Esophagus squamous epithelium (tissue), 5 donors: ENCODE measurements at regions not wholly inside any gene's neighbourhood (a gene's known extent, or its start where the extent isn't known, plus 50 kb on each side); places are given as distances from the start of the nearest gene placed in this dataset.
"Not testable (repeated sequence)": the region's sequence is repeated elsewhere in the genome, so short reads cannot be mapped to it uniquely, and the experiment has no call there.

ENCODE experiments used
- DNase-seq: peaks from one replicate; lab custom pipeline; 2025; lab: John Stamatoyannopoulos, UW
- H3K27ac ChIP-seq, 4 donors: fragments of 200-600 bp; sonication (generic); one replicate each; pipeline ENCODE4 v1.5.1; 2016 to 2019; ENCODE audit warnings: mild to moderate bottlenecking in 1 of 4
- H3K27me3 ChIP-seq, 4 donors: fragments of 200-600 bp; sonication (generic); 1 replicate in 3 of 4; 2 replicates in 1 of 4; pipeline versions ENCODE4 v1.5.1 to v1.6.0; 2017 to 2021; ENCODE audit warnings: antibody characterized with exemption in 1 of 4
- H3K36me3 ChIP-seq, 3 donors: fragments of 200-600 bp; sonication (generic); one replicate each; pipeline ENCODE4 v1.5.1; 2016 to 2019
- H3K4me1 ChIP-seq, 3 donors: fragments of 200-600 bp; sonication (generic); one replicate each; pipeline ENCODE4 v1.5.1; 2017 to 2019
- H3K4me3 ChIP-seq, 4 donors: fragments of 200-600 bp; sonication (generic); 1 replicate in 3 of 4; 2 replicates in 1 of 4; pipeline ENCODE4 v1.5.1; 2016 to 2019; ENCODE audit warnings: mild to moderate bottlenecking in 2 of 4, moderate library complexity in 1 of 4
- H3K9me3 ChIP-seq, 3 donors: fragments of 200-600 bp; sonication (generic); one replicate each; pipeline ENCODE4 v1.5.1; 2016 to 2019
- CTCF ChIP-seq, 6 experiments: fragments of 450-650 bp in 4 of 6; fragments of 200-600 bp in 2 of 6; sonication (generic) in 2 of 6; IDR thresholded peaks; one replicate each; pipeline ENCODE4 v1.5.1; 2016 to 2019; ENCODE audit warnings: antibody characterized with exemption in 6 of 6, mild to moderate bottlenecking in 4 of 6, moderate library complexity in 4 of 6
- POLR2A ChIP-seq, 4 donors: fragments of 450-650 bp; IDR thresholded peaks; one replicate each; pipeline ENCODE4 v1.6.1; 2017; ENCODE audit warnings: antibody characterized with exemption in 4 of 4, mild to moderate bottlenecking in 4 of 4, moderate library complexity in 3 of 4
- WGBS, 2 donors: methylation state at CpG; one replicate each; pipeline ENCODE4 v1.1.5; 2018; 5-methylcytosine and 5-hydroxymethylcytosine counted together
- intact Hi-C: fragments of 100-400 bp; cut with DNase I; formaldehyde crosslinking; loops from one replicate; pipeline ENCODE4 v1.15.0; 2022
- donor health status: DM: yes; HTN: yes; CAD: no.

DNA sequence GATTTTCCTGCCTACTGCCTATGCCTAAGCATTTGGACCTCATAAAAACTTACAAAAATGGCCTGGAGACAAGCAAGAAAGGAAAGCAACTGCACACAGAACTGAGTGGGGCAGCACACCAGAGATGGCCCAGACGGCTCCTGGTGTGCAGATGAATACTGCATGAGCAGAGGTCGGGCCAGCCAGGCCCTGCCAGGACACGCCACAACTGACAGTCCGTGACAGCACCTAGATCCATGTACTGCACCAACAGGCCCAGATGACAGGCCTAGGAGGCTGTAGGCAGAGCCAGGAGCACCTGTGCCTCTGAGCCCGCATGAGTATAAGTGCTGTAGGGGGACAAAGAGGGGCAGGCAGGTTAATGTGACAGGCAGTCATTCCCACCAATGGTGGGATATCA lies 160.2 kb downstream of the IGLL1 start:
- Histone ChIP-seq H3K36me3 (no peaks in the 10 kb centered on the region), H3K9me3 (no peaks in the 10 kb centered on the region), H3K4me1 (no peaks in the 10 kb centered on the region), H3K4me3 (no peak overlapping the region), H3K27me3 (peaks cover 0 to 29% (median 0%) of the 10 kb centered on the region in 4 donors), H3K27ac (no peak overlapping the region)
- DNase-seq: no peak
- TF ChIP-seq CTCF (IDR thresholded peaks at IDR 0.05) (no peak), POLR2A (IDR thresholded peaks at IDR 0.05) (no peak)
- intact Hi-C loops: no loop called here
- 38 to 48% methylated on average over 5 of the region's 5 CpGs for WGBS, 2 donors

DNA sequence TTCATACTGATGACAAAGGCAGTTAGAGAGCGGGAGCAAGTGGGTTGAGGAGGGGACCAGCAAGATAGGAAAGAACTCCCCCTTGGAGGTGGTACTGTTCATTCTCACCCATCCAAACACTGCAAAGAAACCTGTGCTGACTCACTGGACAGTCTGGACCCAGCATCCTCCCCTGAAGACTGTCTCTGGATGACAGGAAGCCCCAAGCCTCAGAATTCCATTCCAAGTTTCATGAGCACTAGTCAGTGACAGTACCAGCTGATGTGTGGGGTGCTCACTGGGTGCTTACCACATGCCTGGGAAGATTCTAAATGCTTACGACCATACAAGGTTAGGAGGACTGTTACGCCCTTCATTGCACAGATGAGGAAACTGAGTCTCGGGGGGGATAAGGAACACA lies 160.9 kb downstream of the IGLL1 start:
- Histone ChIP-seq H3K4me3 (no peak overlapping the region), H3K4me1 (no peaks in the 10 kb centered on the region), H3K27ac (no peak overlapping the region), H3K9me3 (no peaks in the 10 kb centered on the region), H3K36me3 (no peaks in the 10 kb centered on the region), H3K27me3 (peaks cover 0 to 35% (median 0%) of the 10 kb centered on the region in 4 donors)
- intact Hi-C loops: no loop called here
- WGBS, 2 donors: 50 to 66% methylated on average over 1 to 4 of the region's 4 CpGs
- no peak for DNase-seq
- no peak for TF ChIP-seq POLR2A (IDR thresholded peaks at IDR 0.05)

GRCh38 chr22:23418159-23418788 lies 161.8 kb downstream of the IGLL1 start:
- no peak for DNase-seq
- Histone ChIP-seq H3K4me1 (no peaks in the 10 kb centered on the region), H3K36me3 (no peaks in the 10 kb centered on the region), H3K4me3 (no peak overlapping the region), H3K27me3 (peaks cover 0 to 35% (median 0%) of the 10 kb centered on the region in 4 donors), H3K27ac (no peak overlapping the region), H3K9me3 (no peaks in the 10 kb centered on the region)
- intact Hi-C loops: no loop called here
- WGBS, 2 donors: 85 to 86% methylated on average over 11 to 12 of the region's 12 CpGs
- TF ChIP-seq CTCF (IDR thresholded peaks at IDR 0.05) (no peak), POLR2A (IDR thresholded peaks at IDR 0.05) (no peak)

- H3K4me3 ChIP-seq, H3K4me1 ChIP-seq, H3K36me3 ChIP-seq, intact Hi-C loops, H3K27ac ChIP-seq, H3K9me3 ChIP-seq, DNase-seq: not testable (repeated sequence)
- WGBS, 2 donors: 74 to 80% methylated on average over 3 of the region's 3 CpGs
- peaks cover 0 to 35% (median 0%) of the 10 kb centered on the region in 4 donors for H3K27me3 ChIP-seq
Observed at GRCh38 chr22:23417327-23417726, 162.8 kb downstream of the IGLL1 start.

DNA sequence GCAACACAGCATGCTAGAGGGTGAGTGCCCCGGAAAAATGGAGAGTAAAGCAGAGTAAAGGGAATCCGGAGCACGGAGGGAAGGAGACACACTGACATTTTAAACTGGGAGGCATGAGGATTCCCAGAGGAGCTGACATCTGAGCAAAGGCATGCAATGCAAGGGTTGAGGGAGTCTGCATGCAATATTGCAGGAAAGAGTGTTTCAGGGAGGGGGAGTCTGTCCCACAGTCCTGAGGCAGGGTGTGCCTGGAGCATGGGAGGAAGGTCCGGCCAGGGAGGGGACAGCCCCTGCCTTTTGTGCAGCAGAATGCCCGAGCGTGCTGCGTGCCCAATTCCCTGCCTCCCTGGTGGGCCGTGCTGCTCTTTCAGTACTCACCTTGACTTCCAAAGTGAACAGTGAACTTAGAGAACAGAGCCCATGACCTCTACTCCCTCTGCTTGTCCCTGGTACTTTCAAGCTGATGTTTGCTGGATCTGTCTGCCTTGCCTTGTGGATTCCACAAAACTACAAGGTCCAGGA lies 163.9 kb downstream of the IGLL1 start:
- peaks cover 0 to 34% (median 0%) of the 10 kb centered on the region in 4 donors for H3K27me3 ChIP-seq
- H3K4me3 ChIP-seq, H3K27ac ChIP-seq, H3K9me3 ChIP-seq, DNase-seq, H3K36me3 ChIP-seq, intact Hi-C loops, H3K4me1 ChIP-seq: not testable (repeated sequence)
- WGBS, 2 donors: 74 to 84% methylated on average over 4 to 7 of the region's 8 CpGs

- Histone ChIP-seq H3K9me3 (no peaks in the 10 kb centered on the region), H3K4me3 (no peak overlapping the region), H3K36me3 (no peaks in the 10 kb centered on the region), H3K4me1 (no peaks in the 10 kb centered on the region), H3K27ac (no peak overlapping the region), H3K27me3 (peaks cover 0 to 31% (median 0%) of the 10 kb centered on the region in 4 donors)
- DNase-seq: no peak
- intact Hi-C loops: no loop called here
- WGBS, 2 donors: 51 to 62% methylated on average over 5 to 7 of the region's 8 CpGs
- TF ChIP-seq POLR2A (IDR thresholded peaks at IDR 0.05) (no peak), CTCF (IDR thresholded peaks at IDR 0.05) (no peak)
Observed at GRCh38 chr22:23415490-23415851, 164.6 kb downstream of the IGLL1 start.
